ENCODE measurements at regions not wholly inside any gene's neighbourhood (a gene's known extent, or its start where the extent isn't known, plus 50 kb on each side); places are given as distances from the start of the nearest gene placed in this dataset.

GRCh38 chr2:144859716-144860115, 339.8 kb upstream of the ZEB2 start:
- ATAC-seq (ENCODE audit: poor library complexity) (no peak), DNase-seq (no peak)
- no peaks in the 10 kb centered on the region for H3K4me1 Mint-ChIP-seq (ENCODE audit: low read depth)
- H3K36me3 Mint-ChIP-seq (ENCODE audit: low read depth), result no peaks in the 10 kb centered on the region
- no peak overlapping the region for H3K27ac Mint-ChIP-seq
- H3K4me3 Mint-ChIP-seq, result no peak overlapping the region
- Histone ChIP-seq H3K27ac (ENCODE audit: low read depth in 1 of 2, low read length in 2 of 2) (no peak overlapping the region), H3K9me3 (ENCODE audit: control insufficient read depth in 1 of 2, insufficient read depth in 1 of 2, low read length in 2 of 2) (no peaks in the 10 kb centered on the region), H3K27me3 (ENCODE audit: control insufficient read depth in 1 of 2, insufficient read depth in 2 of 2, low read length in 2 of 2) (no peaks in the 10 kb centered on the region), H3K36me3 (ENCODE audit: insufficient read depth, low read length) (no peaks in the 10 kb centered on the region), H3K4me1 (ENCODE audit: insufficient read depth, low read length) (no peaks in the 10 kb centered on the region), H3K4me3 (ENCODE audit: low read length) (no peak overlapping the region)
- no peak for TF ChIP-seq CTCF (IDR thresholded peaks at IDR 0.05)
- CTCF ChIA-PET, result no interaction called here
- H3K27me3 Mint-ChIP-seq, result peaks cover 4% of the 10 kb centered on the region
- no peaks in the 10 kb centered on the region for H3K9me3 Mint-ChIP-seq
- intact Hi-C loops (cut with DNase I, micrococcal nuclease), result no loop called here
- POLR2A ChIA-PET, result no interaction called here

- ChIA-PET POLR2A (no interaction called here), CTCF (no interaction called here)
- Histone ChIP-seq H3K27me3 (ENCODE audit: control insufficient read depth in 1 of 2, insufficient read depth in 2 of 2, low read length in 2 of 2) (no peaks in the 10 kb centered on the region), H3K36me3 (ENCODE audit: insufficient read depth, low read length) (no peaks in the 10 kb centered on the region), H3K4me3 (ENCODE audit: low read length) (no peak overlapping the region), H3K27ac (ENCODE audit: low read depth in 1 of 2, low read length in 2 of 2) (no peak overlapping the region), H3K9me3 (ENCODE audit: control insufficient read depth in 1 of 2, insufficient read depth in 1 of 2, low read length in 2 of 2) (no peaks in the 10 kb centered on the region), H3K4me1 (ENCODE audit: insufficient read depth, low read length) (no peaks in the 10 kb centered on the region)
- no peaks in the 10 kb centered on the region for H3K27me3 Mint-ChIP-seq
- no peaks in the 10 kb centered on the region for H3K9me3 Mint-ChIP-seq
- H3K4me1 Mint-ChIP-seq (ENCODE audit: low read depth), result no peaks in the 10 kb centered on the region
- H3K4me3 Mint-ChIP-seq, result no peak overlapping the region
- no peak overlapping the region for H3K27ac Mint-ChIP-seq
- ATAC-seq (ENCODE audit: poor library complexity) (no peak), DNase-seq (no peak)
- no peaks in the 10 kb centered on the region for H3K36me3 Mint-ChIP-seq (ENCODE audit: low read depth)
- TF ChIP-seq CTCF (IDR thresholded peaks at IDR 0.05), result no peak
- intact Hi-C loops (cut with DNase I, micrococcal nuclease), result no loop called here
Measured at GRCh38 chr2:144858211-144858610, 338.3 kb upstream of the ZEB2 start.

- Histone ChIP-seq H3K27ac (ENCODE audit: low read depth in 1 of 2, low read length in 2 of 2) (no peak overlapping the region), H3K9me3 (ENCODE audit: control insufficient read depth in 1 of 2, insufficient read depth in 1 of 2, low read length in 2 of 2) (no peaks in the 10 kb centered on the region), H3K27me3 (ENCODE audit: control insufficient read depth in 1 of 2, insufficient read depth in 2 of 2, low read length in 2 of 2) (no peaks in the 10 kb centered on the region), H3K4me3 (ENCODE audit: low read length) (no peak overlapping the region), H3K4me1 (ENCODE audit: insufficient read depth, low read length) (no peaks in the 10 kb centered on the region), H3K36me3 (ENCODE audit: insufficient read depth, low read length) (no peaks in the 10 kb centered on the region)
- ATAC-seq (ENCODE audit: poor library complexity) (no peak), DNase-seq (no peak)
- intact Hi-C loops (cut with DNase I, micrococcal nuclease), result no loop called here
- no peak overlapping the region for H3K27ac Mint-ChIP-seq
- no peaks in the 10 kb centered on the region for H3K9me3 Mint-ChIP-seq
- no peaks in the 10 kb centered on the region for H3K4me1 Mint-ChIP-seq (ENCODE audit: low read depth)
- no peak for TF ChIP-seq CTCF (IDR thresholded peaks at IDR 0.05)
- ChIA-PET CTCF (no interaction called here), POLR2A (no interaction called here)
- H3K4me3 Mint-ChIP-seq, result no peak overlapping the region
- H3K36me3 Mint-ChIP-seq (ENCODE audit: low read depth), result no peaks in the 10 kb centered on the region
- no peaks in the 10 kb centered on the region for H3K27me3 Mint-ChIP-seq
Measured at GRCh38 chr2:144854596-144854995, 334.7 kb upstream of the ZEB2 start.
